Neural progenitor cell (in vitro differentiated cells): ENCODE measurements at regions not wholly inside any gene's neighbourhood (a gene's known extent, or its start where the extent isn't known, plus 50 kb on each side); places are given as distances from the start of the nearest gene placed in this dataset.

Experiments
- DNase-seq: peaks from one replicate; pipeline ENCODE4 v3.0.0-alpha.2; 2016; ENCODE audit warnings: low spot score
- H2AFZ ChIP-seq: fragments of 200-600 bp; sonication (generic); replicated peaks from 2 replicates; pipeline ENCODE4 v1.6.1; 2016; ENCODE audit warnings: antibody characterized with exemption
- H3F3A ChIP-seq: fragments of 200-600 bp; sonication (generic); 2 replicates; pipeline ENCODE4 v1.6.1; 2016; ENCODE audit warnings: antibody characterized with exemption, low read depth
- H3K27ac ChIP-seq: fragments of 200-600 bp; sonication (generic); 2 replicates; pipeline ENCODE4 v1.5.1; 2016; ENCODE audit warnings: mild to moderate bottlenecking
- H3K27me3 ChIP-seq: fragments of 200-600 bp; sonication (generic); 2 replicates; pipeline ENCODE4 v1.6.1; 2016; ENCODE audit warnings: mild to moderate bottlenecking, moderate library complexity
- H3K36me3 ChIP-seq: fragments of 200-600 bp; sonication (generic); 2 replicates; pipeline ENCODE4 v1.5.1; 2016
- H3K4me1 ChIP-seq: fragments of 200-600 bp; sonication (generic); 2 replicates; pipeline ENCODE4 v1.6.1; 2016; ENCODE audit warnings: mixed run types
- H3K4me2 ChIP-seq: fragments of 200-600 bp; sonication (generic); 2 replicates; pipeline ENCODE4 v1.6.1; 2016
- H3K4me3 ChIP-seq: fragments of 200-600 bp; sonication (generic); 2 replicates; pipeline ENCODE4 v1.5.1; 2016
- H3K79me2 ChIP-seq: fragments of 200-600 bp; sonication (generic); 2 replicates; pipeline ENCODE4 v1.6.1; 2016; ENCODE audit warnings: low read depth
- H3K9ac ChIP-seq: fragments of 200-600 bp; sonication (generic); 2 replicates; pipeline ENCODE4 v1.6.1; 2016
- H3K9me3 ChIP-seq: fragments of 200-600 bp; sonication (generic); 2 replicates; pipeline ENCODE4 v1.5.1; 2016; ENCODE audit warnings: low read depth
- H4K20me1 ChIP-seq: fragments of 200-600 bp; sonication (generic); 2 replicates; pipeline ENCODE4 v1.6.1; 2016; ENCODE audit warnings: low read depth
- H3K27ac Mint-ChIP-seq: 3 replicates; pipeline ENCODE4 v1.8.0; 2021; ENCODE audit warnings: mixed read lengths
- H3K27me3 Mint-ChIP-seq: 2 replicates; pipeline ENCODE4 v1.8.0; 2022; ENCODE audit warnings: low read depth, mild to moderate bottlenecking, inconsistent platforms, moderate library complexity, mixed read lengths; ENCODE audit not compliant: insufficient read depth
- H3K36me3 Mint-ChIP-seq: 3 replicates; pipeline ENCODE4 v1.8.0; 2021; ENCODE audit warnings: mixed read lengths
- H3K4me1 Mint-ChIP-seq: 3 replicates; pipeline ENCODE4 v1.8.0; 2021; ENCODE audit warnings: mixed read lengths
- H3K4me3 Mint-ChIP-seq: 3 replicates; pipeline ENCODE4 v1.8.0; 2021; ENCODE audit warnings: mild to moderate bottlenecking, moderate library complexity, mixed read lengths
- H3K9me3 Mint-ChIP-seq: 3 replicates; pipeline ENCODE4 v1.8.0; 2020; ENCODE audit warnings: mixed read lengths
- CTCF ChIP-seq: fragments of 200-600 bp; sonication (generic); IDR thresholded peaks from 2 replicates; pipeline ENCODE4 v1.5.1; 2017; ENCODE audit warnings: antibody characterized with exemption, mild to moderate bottlenecking
- EZH2 ChIP-seq: fragments of 200-600 bp; sonication (generic); IDR thresholded peaks from 2 replicates; pipeline ENCODE4 v1.6.1; 2017; ENCODE audit warnings: antibody characterized with exemption, mild to moderate bottlenecking, moderate library complexity
- EZH2phosphoT487 ChIP-seq: fragments of 200-600 bp; sonication (generic); IDR thresholded peaks from 2 replicates; pipeline ENCODE4 v1.6.1; 2017; ENCODE audit warnings: antibody characterized with exemption

DNA sequence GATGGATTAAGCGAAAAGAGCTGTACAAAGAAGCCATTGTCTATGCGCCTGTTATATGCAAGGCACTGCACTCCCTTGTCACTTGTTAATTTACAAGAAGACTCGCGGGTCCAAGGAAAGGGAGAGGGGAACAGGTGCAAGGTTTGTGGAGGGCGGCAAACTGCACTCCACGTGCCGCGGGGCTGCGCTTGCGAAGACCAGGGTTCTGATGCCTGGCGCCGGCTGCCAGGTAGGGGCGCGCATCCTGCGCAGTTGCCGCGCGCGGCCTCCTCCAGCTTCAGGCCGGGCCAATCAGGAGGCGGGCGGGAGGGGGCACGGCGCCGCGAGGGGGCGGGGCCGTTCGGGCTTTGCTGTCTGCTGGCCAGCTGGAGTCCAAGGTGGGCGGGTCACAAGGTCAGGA lies 140.6 kb upstream of the PALS2 start:
- Histone ChIP-seq H3K27ac (no peak overlapping the region), H3K4me3 (no peak overlapping the region), H3K4me1 (peaks cover 20% of the 10 kb centered on the region), H2AFZ (no peak overlapping the region), H3K9ac (no peak overlapping the region), H3K36me3 (no peaks in the 10 kb centered on the region), H4K20me1 (no peaks in the 10 kb centered on the region), H3K79me2 (no peaks in the 10 kb centered on the region), H3K27me3 (peaks cover 15% of the 10 kb centered on the region), H3K9me3 (no peaks in the 10 kb centered on the region), H3K4me2 (no peak overlapping the region), H3F3A (peaks cover 1% of the 10 kb centered on the region)
- H3K9me3 Mint-ChIP-seq = no peaks in the 10 kb centered on the region
- no peak overlapping the region for H3K27ac Mint-ChIP-seq
- no peak for DNase-seq
- no peaks in the 10 kb centered on the region for H3K36me3 Mint-ChIP-seq
- TF ChIP-seq EZH2 (no peak), EZH2phosphoT487 (no peak), CTCF (no peak)
- peaks cover 4% of the 10 kb centered on the region for H3K27me3 Mint-ChIP-seq
- H3K4me3 Mint-ChIP-seq = no peak overlapping the region
- H3K4me1 Mint-ChIP-seq = peaks cover 10% of the 10 kb centered on the region

- peaks cover 9% of the 10 kb centered on the region for H3K4me1 ChIP-seq
- peak; percentile 41 for DNase-seq
- peaks cover 10% of the 10 kb centered on the region for H3K4me1 Mint-ChIP-seq
- no peaks in the 10 kb centered on the region for H3K36me3 ChIP-seq
- no peak overlapping the region for H3K4me3 ChIP-seq
- no peak overlapping the region for H3K4me3 Mint-ChIP-seq
- H3K9ac ChIP-seq = no peak overlapping the region
- no peak overlapping the region for H3K27ac Mint-ChIP-seq
- H3K9me3 Mint-ChIP-seq = no peaks in the 10 kb centered on the region
- H3K27ac ChIP-seq = no peak overlapping the region
- no peaks in the 10 kb centered on the region for H3K9me3 ChIP-seq
- H4K20me1 ChIP-seq = no peaks in the 10 kb centered on the region
- H2AFZ ChIP-seq = no peak overlapping the region
- H3K27me3 ChIP-seq = peaks cover 15% of the 10 kb centered on the region
- H3K79me2 ChIP-seq = no peaks in the 10 kb centered on the region
- no peak for TF ChIP-seq CTCF
- TF ChIP-seq EZH2 = no peak
- no peak for TF ChIP-seq EZH2phosphoT487
- no peak overlapping the region for H3K4me2 ChIP-seq
- peaks cover 4% of the 10 kb centered on the region for H3K27me3 Mint-ChIP-seq
- H3F3A ChIP-seq = no peaks in the 10 kb centered on the region
- H3K36me3 Mint-ChIP-seq = no peaks in the 10 kb centered on the region
Measured at GRCh38 chr7:24434972-24435371, 138.3 kb upstream of the PALS2 start.

DNA sequence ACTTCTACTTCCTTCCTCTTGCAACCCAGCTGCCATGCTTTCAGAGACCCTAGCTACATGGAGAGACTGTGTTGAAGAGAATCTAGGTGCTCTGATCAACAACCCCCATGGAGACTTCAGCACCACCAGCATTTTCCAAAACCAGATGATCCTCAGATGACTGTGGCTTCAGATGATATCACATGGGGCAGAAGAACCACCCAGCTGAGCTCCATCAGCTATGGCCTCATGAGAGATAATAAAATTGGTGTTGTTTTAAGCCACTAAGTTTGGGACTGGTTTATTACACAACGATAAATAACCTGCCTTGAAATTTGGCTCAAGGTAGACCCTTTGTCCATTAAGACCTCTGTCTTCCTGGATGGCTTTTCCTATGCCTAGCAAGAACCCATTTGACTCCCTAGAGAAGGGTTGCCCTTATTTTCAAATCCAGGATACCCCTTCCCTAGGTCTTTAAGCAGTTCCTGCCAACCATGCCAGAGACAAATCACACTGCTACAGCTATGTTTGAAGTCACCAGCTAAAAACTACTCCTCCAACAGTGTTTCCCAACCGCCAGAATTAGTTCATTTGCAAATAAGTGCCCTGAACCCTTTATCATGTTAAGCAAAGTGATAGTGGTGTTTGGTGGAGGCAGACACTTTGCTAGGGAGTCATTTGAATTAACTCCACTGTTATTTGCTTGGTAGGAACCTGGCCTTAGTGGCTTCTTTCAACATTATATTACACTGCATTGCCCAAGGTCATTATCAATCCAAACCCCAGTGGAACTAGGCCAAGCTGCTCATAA lies 136.9 kb upstream of the PALS2 start:
- no peaks in the 10 kb centered on the region for H3K9me3 Mint-ChIP-seq
- no peak overlapping the region for H3K9ac ChIP-seq
- TF ChIP-seq EZH2 (no peak), EZH2phosphoT487 (no peak), CTCF (no peak)
- H3K36me3 ChIP-seq = no peaks in the 10 kb centered on the region
- H3K27ac Mint-ChIP-seq = no peak overlapping the region
- H3K27me3 ChIP-seq = peaks cover 15% of the 10 kb centered on the region
- no peaks in the 10 kb centered on the region for H4K20me1 ChIP-seq
- H3F3A ChIP-seq = no peaks in the 10 kb centered on the region
- H3K79me2 ChIP-seq = no peaks in the 10 kb centered on the region
- peaks cover 4% of the 10 kb centered on the region for H3K27me3 Mint-ChIP-seq
- no peaks in the 10 kb centered on the region for H3K36me3 Mint-ChIP-seq
- H3K4me1 Mint-ChIP-seq = peaks cover 10% of the 10 kb centered on the region
- H3K27ac ChIP-seq = no peak overlapping the region
- H3K9me3 ChIP-seq = no peaks in the 10 kb centered on the region
- H3K4me2 ChIP-seq = no peak overlapping the region
- DNase-seq = no peak
- no peak overlapping the region for H2AFZ ChIP-seq
- peaks cover 9% of the 10 kb centered on the region for H3K4me1 ChIP-seq
- H3K4me3 ChIP-seq = no peak overlapping the region
- H3K4me3 Mint-ChIP-seq = no peak overlapping the region
